IMR-90 (cell line): ENCODE measurements at regions not wholly inside any gene's neighbourhood (a gene's known extent, or its start where the extent isn't known, plus 50 kb on each side); places are given as distances from the start of the nearest gene placed in this dataset.

Source experiments
- ATAC-seq: fragments of 200-7000 bp; cut with Tn5 transposase; 2 replicates; pipeline ENCODE4 v1.9.1; 2020; ENCODE audit warnings: low read depth, mild to moderate bottlenecking, moderate library complexity
- BruUV-seq: library from RNA; stranded (reverse); fragments of 400-500 nt; replicated peaks from 2 replicates; lab custom pipeline; 2021; lab: Mats Ljungman, UMichigan
- CTCF ChIA-PET: fragments of 300-600 bp; formaldehyde crosslinking; extraction: SDS; loops from one replicate; lab custom pipeline; 2021; ENCODE audit warnings: antibody characterized with exemption; lab: Yijun Ruan, JAX
- POLR2A ChIA-PET: fragments of 300-600 bp; sonication (Branson Sonifier 250); formaldehyde crosslinking; loops from one replicate; lab custom pipeline; 2022; ENCODE audit warnings: antibody characterized with exemption; ENCODE audit not compliant: unreplicated experiment; lab: Charles Lee
- DNase-seq: peaks from one replicate; pipeline ENCODE4 v3.0.0; 2013
- H2AFZ ChIP-seq: replicated peaks from 2 replicates; pipeline ENCODE3; 2013; ENCODE audit warnings: low read length, mild to moderate bottlenecking; ENCODE audit not compliant: poor library complexity
- H2AK5ac ChIP-seq: 2 replicates; pipeline ENCODE4 v1.6.1; 2013; ENCODE audit warnings: low read depth, low read length, inconsistent platforms
- H2AK9ac ChIP-seq: replicated peaks from 2 replicates; pipeline ENCODE3; 2013; ENCODE audit warnings: mild to moderate bottlenecking, low read depth, low read length, moderate library complexity; ENCODE audit not compliant: poor library complexity
- H2BK120ac ChIP-seq: 2 replicates; pipeline ENCODE4 v1.6.1; 2013; ENCODE audit warnings: low read depth, low read length, inconsistent platforms
- H2BK15ac ChIP-seq: 3 replicates; pipeline ENCODE4 v1.6.1; 2013; ENCODE audit warnings: low read depth, low read length, inconsistent platforms
- H2BK20ac ChIP-seq: 2 replicates; pipeline ENCODE4 v1.6.1; 2013; ENCODE audit warnings: low read depth, mild to moderate bottlenecking, inconsistent platforms, low read length, moderate library complexity
- H2BK5ac ChIP-seq: 2 replicates; pipeline ENCODE4 v1.6.1; 2013; ENCODE audit warnings: mild to moderate bottlenecking, low read depth, low read length, inconsistent platforms; ENCODE audit not compliant: poor library complexity, severe bottlenecking
- H3K14ac ChIP-seq: replicated peaks from 2 replicates; pipeline ENCODE4 v1.6.1; 2013; ENCODE audit warnings: low read depth, low read length, inconsistent platforms
- H3K18ac ChIP-seq: 2 replicates; pipeline ENCODE4 v1.6.1; 2013; ENCODE audit warnings: low read depth, low read length, control low read depth
- H3K23ac ChIP-seq: 2 replicates; pipeline ENCODE4 v1.6.1; 2013; ENCODE audit warnings: low read depth, low read length, inconsistent platforms
- H3K27ac ChIP-seq: 2 replicates; pipeline ENCODE4 v1.5.1; 2013; ENCODE audit warnings: mild to moderate bottlenecking, control low read depth, low read length; ENCODE audit not compliant: insufficient read depth
- H3K27me3 ChIP-seq: 2 replicates; pipeline ENCODE4 v1.6.1; 2013; ENCODE audit warnings: low read length; ENCODE audit not compliant: control insufficient read depth, insufficient read depth
- H3K36me3 ChIP-seq: 2 replicates; pipeline ENCODE4 v1.6.1; 2013; ENCODE audit warnings: low read length, mixed read lengths; ENCODE audit not compliant: control insufficient read depth, insufficient read depth
- H3K4ac ChIP-seq: 2 replicates; pipeline ENCODE4 v1.6.1; 2013; ENCODE audit warnings: low read depth, low read length, inconsistent platforms
- H3K4me1 ChIP-seq: 2 replicates; pipeline ENCODE4 v1.6.1; 2013; ENCODE audit warnings: low read length, mixed read lengths; ENCODE audit not compliant: control insufficient read depth, insufficient read depth
- H3K4me2 ChIP-seq: 2 replicates; pipeline ENCODE4 v1.6.1; 2013; ENCODE audit warnings: low read depth, mild to moderate bottlenecking, control low read depth, low read length, moderate library complexity
- H3K4me3 ChIP-seq: 2 replicates; pipeline ENCODE4 v1.5.1; 2013; ENCODE audit warnings: low read depth, mild to moderate bottlenecking, control low read depth, low read length, moderate library complexity; ENCODE audit not compliant: insufficient read depth
- H3K56ac ChIP-seq: 2 replicates; pipeline ENCODE4 v1.6.1; 2013; ENCODE audit warnings: low read length, inconsistent platforms; ENCODE audit not compliant: insufficient read depth; ENCODE audit errors: extremely low read depth
- H3K79me1 ChIP-seq, 2 experiments: 2 replicates each; pipeline ENCODE4 v1.6.1; 2013; ENCODE audit warnings: low read length in 2 of 2, inconsistent platforms in 1 of 2, low read depth in 1 of 2
- H3K9ac ChIP-seq: 2 replicates; pipeline ENCODE4 v1.6.1; 2013; ENCODE audit warnings: low read depth, low read length, control low read depth
- H3K9me1 ChIP-seq: 2 replicates; pipeline ENCODE4 v1.6.1; 2013; ENCODE audit warnings: low read length, inconsistent platforms; ENCODE audit not compliant: insufficient read depth
- H3K9me3 ChIP-seq: 2 replicates; pipeline ENCODE4 v1.6.1; 2013; ENCODE audit warnings: low read length; ENCODE audit not compliant: control insufficient read depth, insufficient read depth
- H4K20me1 ChIP-seq: 2 replicates; pipeline ENCODE4 v1.6.1; 2013; ENCODE audit warnings: low read length, inconsistent platforms; ENCODE audit not compliant: insufficient read depth
- H4K5ac ChIP-seq: 2 replicates; pipeline ENCODE4 v1.6.1; 2013; ENCODE audit warnings: mild to moderate bottlenecking, low read depth, low read length, control low read depth
- H4K8ac ChIP-seq, 2 experiments: 2 replicates each; pipeline ENCODE4 v1.6.1; 2013; ENCODE audit warnings: low read depth in 2 of 2, low read length in 2 of 2, control low read depth in 1 of 2, inconsistent platforms in 1 of 2
- H4K91ac ChIP-seq: 2 replicates; pipeline ENCODE4 v1.6.1; 2013; ENCODE audit warnings: low read depth, low read length, inconsistent platforms; ENCODE audit not compliant: insufficient read depth
- BHLHE40 ChIP-seq: fragments of 150-350 bp; IDR thresholded peaks from 2 replicates; pipeline ENCODE4 v1.6.1; 2016; ENCODE audit warnings: mild to moderate bottlenecking, low read depth, low read length
- CEBPB ChIP-seq: IDR thresholded peaks from 2 replicates; pipeline ENCODE4 v1.6.1; 2012; ENCODE audit warnings: low read depth, low read length, improper control_type of control experiment
- CHD1 ChIP-seq: IDR thresholded peaks from 2 replicates; pipeline ENCODE4 v1.6.1; 2012; ENCODE audit warnings: low read depth, low read length, improper control_type of control experiment
- CTCF ChIP-seq: conservative IDR thresholded peaks from 2 replicates; pipeline ENCODE4 v1.5.1; 2012; ENCODE audit warnings: mild to moderate bottlenecking, low read depth, low read length, improper control_type of control experiment
- ELK1 ChIP-seq: fragments of 150-350 bp; IDR thresholded peaks from 2 replicates; pipeline ENCODE4 v1.6.1; 2016; ENCODE audit warnings: low read depth, mild to moderate bottlenecking, low read length, moderate library complexity, borderline replicate concordance
- FOS ChIP-seq: fragments of 150-350 bp; IDR thresholded peaks from 2 replicates; pipeline ENCODE4 v1.6.1; 2016; ENCODE audit warnings: low read depth, low read length
- MAFK ChIP-seq: IDR thresholded peaks from 2 replicates; pipeline ENCODE4 v1.6.1; 2012; ENCODE audit warnings: low read depth, low read length, improper control_type of control experiment
- MAZ ChIP-seq: IDR thresholded peaks from 2 replicates; pipeline ENCODE4 v1.6.1; 2012; ENCODE audit warnings: low read depth, mild to moderate bottlenecking, low read length, improper control_type of control experiment, moderate library complexity, borderline replicate concordance
- MXI1 ChIP-seq: IDR thresholded peaks from 2 replicates; pipeline ENCODE4 v1.6.1; 2012; ENCODE audit warnings: low read depth, mild to moderate bottlenecking, low read length, moderate library complexity, borderline replicate concordance
- NFE2L2 ChIP-seq: fragments of 150-350 bp; IDR thresholded peaks from 2 replicates; pipeline ENCODE4 v1.6.1; 2016; ENCODE audit warnings: low read depth, mild to moderate bottlenecking, low read length
- POLR2A ChIP-seq: IDR thresholded peaks from 2 replicates; pipeline ENCODE4 v1.6.1; 2012; ENCODE audit warnings: mild to moderate bottlenecking, low read depth, low read length
- RAD21 ChIP-seq: IDR thresholded peaks from 2 replicates; pipeline ENCODE4 v1.6.1; 2012; ENCODE audit warnings: low read length, improper control_type of control experiment
- RCOR1 ChIP-seq: IDR thresholded peaks from 2 replicates; pipeline ENCODE4 v1.6.1; 2012; ENCODE audit warnings: mild to moderate bottlenecking, low read length, improper control_type of control experiment; ENCODE audit not compliant: insufficient replicate concordance
- RFX5 ChIP-seq: IDR thresholded peaks from 2 replicates; pipeline ENCODE4 v1.8.0; 2012; ENCODE audit warnings: low read depth, mild to moderate bottlenecking, low read length, moderate library complexity
- SMC3 ChIP-seq: fragments of 150-350 bp; IDR thresholded peaks from 2 replicates; pipeline ENCODE4 v1.6.1; 2016; ENCODE audit warnings: low read depth, mild to moderate bottlenecking, antibody characterized with exemption, low read length, moderate library complexity
- USF2 ChIP-seq: fragments of 150-350 bp; IDR thresholded peaks from 2 replicates; pipeline ENCODE4 v1.6.1; 2017; ENCODE audit warnings: mild to moderate bottlenecking, antibody characterized with exemption, low read length, low read depth
- WGBS, 2 experiments: methylation state at CpG; one replicate each; pipeline versions ENCODE4 v1.1.5 to v1.1.7; 2013; ENCODE audit warnings: missing lambda C conversion rate in 2 of 2; ENCODE audit not compliant: insufficient read length in 1 of 2; ENCODE audit errors: extremely low coverage in 2 of 2; 5-methylcytosine and 5-hydroxymethylcytosine counted together
- dilution Hi-C: fragments of 300-500 bp; cut with HindIII; formaldehyde crosslinking; loops from one replicate; pipeline ENCODE4 v1.14.3; 2018; ENCODE audit warnings: low sequenced_read_pairs; ENCODE audit not compliant: unreplicated experiment
- in situ Hi-C: fragments of 300-500 bp; cut with MboI; formaldehyde crosslinking; loops from 3 replicates; pipeline ENCODE4 v1.14.3; 2019; ENCODE audit warnings: low sequenced_read_pairs, inconsistent platforms, mixed read lengths
- intact Hi-C: fragments of 100-400 bp; cut with micrococcal nuclease; formaldehyde crosslinking; loops from 2 replicates; pipeline ENCODE4 v1.10.0; 2022

DNA sequence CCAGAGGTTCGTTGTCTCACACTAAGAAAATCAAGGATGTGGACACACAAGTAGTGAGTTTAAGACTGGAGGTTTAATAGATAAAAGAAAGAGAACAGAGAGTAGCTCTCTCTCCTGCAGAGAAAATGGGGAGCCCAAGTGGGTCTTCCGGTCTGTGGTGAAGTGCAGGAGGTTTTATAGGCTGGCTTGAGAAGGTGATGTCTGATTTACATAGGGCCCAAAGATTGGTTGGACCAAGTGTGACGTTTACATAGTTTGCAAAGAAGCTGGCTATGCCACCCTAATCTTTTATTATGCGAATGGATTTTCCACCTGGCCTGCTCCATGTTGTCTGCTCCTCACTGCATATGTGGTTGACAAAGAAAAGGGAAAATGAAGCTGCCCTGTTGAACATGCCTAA lies 430.4 kb upstream of the TRIB2 start:
- ChIA-PET CTCF (no interaction called here), POLR2A (no interaction called here)
- Histone ChIP-seq H3K27me3 (no peaks in the 10 kb centered on the region), H2BK20ac (no peak overlapping the region), H3K4me2 (no peak overlapping the region), H4K5ac (no peak overlapping the region), H3K4me1 (no peaks in the 10 kb centered on the region; the same call in 1 of the 2 replicates), H3K4ac (no peak overlapping the region), H2BK15ac (no peak overlapping the region), H3K9ac (no peak overlapping the region), H2BK120ac (no peak overlapping the region), H3K4me3 (no peak overlapping the region), H2AK5ac (no peak overlapping the region), H3K18ac (no peak overlapping the region), H3K9me1 (no peaks in the 10 kb centered on the region), H3K27ac (no peak overlapping the region), H3K9me3 (no peaks in the 10 kb centered on the region), H2AFZ (no peak overlapping the region), H3K23ac (no peak overlapping the region), H4K20me1 (no peaks in the 10 kb centered on the region), H3K14ac (no peak overlapping the region), H4K8ac (no peak overlapping the region), H4K91ac (no peak overlapping the region), H2BK5ac (no peak overlapping the region), H3K79me1 (no peaks in the 10 kb centered on the region), H2AK9ac (no peak overlapping the region), H3K56ac (no peak overlapping the region), H3K36me3 (no peaks in the 10 kb centered on the region)
- TF ChIP-seq SMC3, result no peak
- TF ChIP-seq RCOR1, result no peak
- TF ChIP-seq MAFK, result no peak
- TF ChIP-seq MXI1, result no peak
- no peak for TF ChIP-seq RFX5
- TF ChIP-seq ELK1, result no peak
- TF ChIP-seq CEBPB, result no peak
- no peak for TF ChIP-seq POLR2A
- TF ChIP-seq CHD1, result no peak
- TF ChIP-seq FOS, result no peak
- TF ChIP-seq NFE2L2, result no peak
- TF ChIP-seq USF2, result no peak
- TF ChIP-seq MAZ, result no peak
- no peak for TF ChIP-seq RAD21
- TF ChIP-seq CTCF, result no peak
- no peak for TF ChIP-seq BHLHE40
- DNase-seq (no peak), ATAC-seq (no peak)
- BruUV-seq, result no TSS peak
- no CpG with 5 or more reads among the region's 4 CpGs for WGBS, 2 experiments
- intact Hi-C loops (no loop called here), in situ Hi-C loops (no loop called here), dilution Hi-C loops (no loop called here)
